Cardiac fibroblast (primary cell): ENCODE measurements at regions not wholly inside any gene's neighbourhood (a gene's known extent, or its start where the extent isn't known, plus 50 kb on each side); places are given as distances from the start of the nearest gene placed in this dataset.

Experiments used
- DNase-seq, 2 donors: peaks; one replicate each; pipeline versions ENCODE4 v3.0.0 to v3.0.0-alpha.2; 2010; ENCODE audit warnings: low read depth in 2 of 2
- H3K4me3 ChIP-seq, 2 donors: replicated peaks in 1 of 2; 1 replicate in 1 of 2; 2 replicates in 1 of 2; pipeline ENCODE4 v1.5.1; 2011; ENCODE audit warnings: low read depth in 2 of 2, low read length in 2 of 2, mild to moderate bottlenecking in 2 of 2, moderate library complexity in 1 of 2
- CTCF ChIP-seq: IDR thresholded peaks from one replicate; pipeline ENCODE4 v1.5.1; 2011; ENCODE audit warnings: low read depth, mild to moderate bottlenecking, low read length, inconsistent platforms

GRCh38 chr5:75985077-75985476, 98.1 kb upstream of the SV2C start:
- no peak for DNase-seq
- TF ChIP-seq CTCF, result no peak
- no peak overlapping the region for H3K4me3 ChIP-seq

- TF ChIP-seq CTCF, result no peak
Observed at GRCh38 chr5:75975496-75975895, 107.7 kb upstream of the SV2C start.

GRCh38 chr5:75965292-75965691, 117.9 kb upstream of the SV2C start:
- DNase-seq, result no peak
- H3K4me3 ChIP-seq, result no peak overlapping the region
- no peak for TF ChIP-seq CTCF

More at GRCh38 chr5:75975496-75975895, 107.7 kb upstream of the SV2C start:
- H3K4me3 ChIP-seq, result no peak overlapping the region
- no peak for DNase-seq

GRCh38 chr5:75964008-75964407, 119.2 kb upstream of the SV2C start:
- no peak overlapping the region for H3K4me3 ChIP-seq
- DNase-seq, result no peak
- TF ChIP-seq CTCF, result no peak

- TF ChIP-seq CTCF, result no peak
- no peak for DNase-seq
Observed at GRCh38 chr5:75963554-75963953, 119.6 kb upstream of the SV2C start.

GRCh38 chr5:75961818-75962217, 121.4 kb upstream of the SV2C start:
- no peak for DNase-seq
- H3K4me3 ChIP-seq, result no peak overlapping the region
- TF ChIP-seq CTCF, result no peak

More at GRCh38 chr5:75963554-75963953, 119.6 kb upstream of the SV2C start:
- no peak overlapping the region for H3K4me3 ChIP-seq

- no peak overlapping the region for H3K4me3 ChIP-seq
- TF ChIP-seq CTCF, result no peak
- no peak for DNase-seq
Observed at GRCh38 chr5:75960129-75960528, 123.1 kb upstream of the SV2C start.
